ENCODE measurements at regions not wholly inside any gene's neighbourhood (a gene's known extent, or its start where the extent isn't known, plus 50 kb on each side); places are given as distances from the start of the nearest gene placed in this dataset.
"Not testable (repeated sequence)": the region's sequence is repeated elsewhere in the genome, so short reads cannot be mapped to it uniquely, and the experiment has no call there.

DNA sequence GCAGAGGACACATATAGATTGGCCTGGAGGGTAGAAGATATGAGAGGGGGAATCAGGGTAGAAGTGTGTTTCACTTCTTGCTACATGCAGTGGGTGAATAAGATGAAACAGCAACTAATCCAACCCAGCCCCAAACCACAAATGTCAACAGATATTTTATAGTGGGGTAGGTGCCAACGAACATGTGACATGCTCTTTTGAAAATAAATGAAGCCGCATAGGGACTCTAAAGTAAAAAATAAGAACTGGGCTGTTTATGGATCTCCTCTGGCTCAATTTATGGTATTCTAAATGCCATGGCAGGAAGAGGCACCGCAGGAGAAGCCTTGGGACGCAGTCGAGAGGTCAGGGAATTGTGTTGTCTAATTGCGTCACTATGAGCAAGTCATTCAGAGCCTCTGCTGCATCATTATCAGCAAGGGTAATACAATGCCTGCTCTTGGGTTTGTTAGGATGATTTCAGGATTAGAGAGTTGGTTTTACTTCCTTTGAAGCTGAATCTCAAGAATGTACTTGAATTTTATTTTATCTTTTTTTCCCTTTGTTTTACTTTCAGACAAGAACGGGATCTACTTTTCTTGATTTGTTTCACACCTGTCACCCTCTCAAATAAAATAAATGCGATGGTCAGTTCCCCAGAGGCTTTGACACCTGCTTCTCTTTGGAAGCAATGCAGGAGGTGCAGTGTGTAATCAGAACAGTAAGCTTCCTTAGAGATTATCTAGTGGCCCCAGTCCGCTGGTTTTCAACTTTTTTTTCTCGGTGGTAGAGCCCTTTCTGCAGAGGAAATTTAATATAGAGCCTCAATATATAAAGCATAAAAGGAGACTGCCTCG, 375.6 kb upstream of the CLINT1 start:
- TF ChIP-seq CTCF (IDR thresholded peaks at IDR 0.05; ENCODE audit: borderline replicate concordance, insufficient read depth, low read depth, low read length) = no peak
- no peak overlapping the region for H3K4me3 ChIP-seq (ENCODE audit: low read depth, low read length)

DNA sequence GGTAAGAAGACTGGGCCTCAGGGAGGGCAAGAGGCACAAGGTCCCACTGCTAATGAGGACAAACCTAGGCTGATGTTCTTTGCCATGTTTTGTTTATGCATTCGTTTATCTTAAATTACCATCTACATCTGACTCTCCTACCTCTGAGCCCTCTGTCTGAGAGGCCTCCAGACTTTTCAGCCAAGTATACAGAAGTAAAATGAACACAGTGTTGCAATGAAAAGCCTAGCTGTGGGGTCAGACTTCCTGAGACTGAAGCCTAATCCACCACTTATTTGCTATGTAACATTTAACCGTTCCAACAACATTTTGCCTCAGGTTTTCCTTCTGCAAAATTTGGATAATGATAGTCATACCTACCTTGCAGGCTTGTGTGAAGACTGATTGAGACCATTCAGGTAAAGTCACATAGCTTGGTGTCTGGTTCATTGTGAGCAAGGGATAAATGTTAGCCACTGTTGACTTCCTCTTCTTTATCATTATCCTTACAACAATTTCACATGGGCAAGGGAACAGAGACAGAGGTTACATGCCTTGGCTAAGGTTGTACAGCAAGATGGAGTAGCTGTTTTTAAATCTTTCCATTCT, 374.9 kb upstream of the CLINT1 start:
- no peak overlapping the region for H3K4me3 ChIP-seq (ENCODE audit: low read depth, low read length)
- TF ChIP-seq CTCF (IDR thresholded peaks at IDR 0.05; ENCODE audit: borderline replicate concordance, insufficient read depth, low read depth, low read length) = no peak

GRCh38 chr5:158227314-158227713, 368.4 kb upstream of the CLINT1 start:
- not testable (repeated sequence) for H3K4me3 ChIP-seq (ENCODE audit: low read depth, low read length)

DNA sequence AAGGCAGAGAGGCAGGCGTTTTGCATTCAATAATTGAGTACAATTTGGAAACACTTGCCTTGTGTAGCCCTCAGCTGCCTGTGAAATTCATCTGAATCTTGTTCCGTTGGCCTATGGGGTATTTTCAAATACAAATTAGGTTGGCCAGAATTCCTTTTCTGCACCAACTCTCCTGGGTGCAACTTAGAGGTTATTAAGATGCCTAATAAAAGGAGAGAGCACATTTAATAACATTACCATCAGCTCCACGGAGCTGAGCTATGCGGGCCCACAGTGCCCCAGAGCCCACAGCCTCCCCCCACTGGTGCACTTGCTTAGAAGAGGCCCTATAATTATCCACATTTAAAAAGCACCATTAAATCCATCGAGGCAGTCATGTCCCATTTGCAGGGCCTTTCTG, 367.6 kb upstream of the CLINT1 start:
- no peak overlapping the region for H3K4me3 ChIP-seq (ENCODE audit: low read depth, low read length)
- no peak for TF ChIP-seq CTCF (IDR thresholded peaks at IDR 0.05; ENCODE audit: borderline replicate concordance, insufficient read depth, low read depth, low read length)

DNA sequence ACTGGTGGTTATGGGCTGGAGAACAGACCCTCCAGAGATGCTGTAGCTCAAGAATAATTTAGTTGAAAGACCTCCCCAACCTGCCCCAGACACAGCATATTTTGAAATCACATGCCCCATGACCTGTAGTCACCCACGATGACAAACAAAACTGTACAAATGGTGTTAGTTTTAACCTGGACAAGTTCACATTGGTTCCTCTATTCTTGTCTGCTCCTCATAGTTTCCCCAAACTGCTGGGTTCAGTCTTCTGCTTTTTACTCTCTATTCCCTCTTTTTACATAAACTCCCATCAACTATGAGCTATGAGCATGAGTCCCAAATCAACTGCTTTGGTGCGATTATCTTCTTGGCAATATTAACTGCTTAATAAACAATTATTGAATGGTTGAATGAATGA, 365.3 kb upstream of the CLINT1 start:
- no peak for TF ChIP-seq CTCF (IDR thresholded peaks at IDR 0.05; ENCODE audit: borderline replicate concordance, insufficient read depth, low read depth, low read length)
- H3K4me3 ChIP-seq (ENCODE audit: low read depth, low read length) = no peak overlapping the region

- no peak overlapping the region for H3K4me3 ChIP-seq (ENCODE audit: low read depth, low read length)
- no peak for TF ChIP-seq CTCF (IDR thresholded peaks at IDR 0.05; ENCODE audit: borderline replicate concordance, insufficient read depth, low read depth, low read length)
Observed at GRCh38 chr5:158223054-158223600, 364.2 kb upstream of the CLINT1 start.

DNA sequence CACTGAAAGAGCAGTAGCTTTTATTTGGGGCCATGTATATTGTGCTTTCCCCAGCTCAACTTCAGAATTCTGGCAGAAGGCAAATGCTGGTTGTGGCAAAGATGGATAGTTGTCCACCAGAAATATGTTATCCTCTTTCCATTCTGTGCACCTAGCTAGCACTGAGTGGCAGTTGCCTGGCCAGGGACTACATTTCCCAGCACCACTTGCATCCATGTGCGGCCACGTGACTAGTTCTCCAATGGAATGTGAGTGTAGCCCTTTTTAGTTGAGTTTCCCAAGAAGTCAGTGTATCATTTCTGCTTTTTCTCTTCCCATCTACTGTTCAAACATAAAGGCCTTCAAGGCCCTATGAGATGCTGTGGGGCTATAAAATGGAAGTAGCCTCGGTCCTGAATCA, 354.0 kb upstream of the CLINT1 start:
- H3K4me3 ChIP-seq (ENCODE audit: low read depth, low read length) = no peak overlapping the region
- TF ChIP-seq CTCF (IDR thresholded peaks at IDR 0.05; ENCODE audit: borderline replicate concordance, insufficient read depth, low read depth, low read length) = no peak
